ENCODE measurements at regions not wholly inside any gene's neighbourhood (a gene's known extent, or its start where the extent isn't known, plus 50 kb on each side); places are given as distances from the start of the nearest gene placed in this dataset.

DNA sequence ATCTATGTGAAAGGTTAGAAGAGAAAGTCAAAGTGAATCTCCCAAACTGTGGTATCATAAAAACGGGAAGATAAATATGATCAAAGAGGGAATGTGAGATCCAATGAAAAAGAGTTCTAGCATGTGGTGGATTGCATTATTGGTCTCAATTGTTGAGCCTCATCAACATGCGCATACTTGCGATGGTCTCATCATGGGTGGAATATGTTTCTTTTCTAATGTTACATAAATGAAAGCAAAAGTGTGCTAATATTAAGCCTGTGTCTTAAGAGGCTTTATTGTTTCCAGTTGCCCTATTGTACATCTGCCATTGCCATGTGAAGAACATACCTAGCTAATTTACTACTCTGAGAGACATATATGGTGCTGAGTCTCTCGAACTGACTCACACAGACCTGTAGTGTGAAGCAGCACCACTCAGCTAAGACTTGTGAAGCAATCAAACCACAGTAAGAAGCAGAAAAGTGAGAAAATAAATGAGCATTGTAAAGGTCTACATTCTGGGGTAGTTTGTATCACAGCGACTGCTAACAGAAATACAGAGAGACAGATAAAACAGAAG lies 645.5 kb upstream of the PCDH15 start:
- no peaks in the 10 kb centered on the region for H3K9me3 ChIP-seq
- no peak for ATAC-seq
- DNase-seq: no peak
- H3K27ac ChIP-seq: no peak overlapping the region
- 85 to 87% (median 86%) methylated on average over 5 of the region's 5 CpGs for WGBS, 3 donors
- no peaks in the 10 kb centered on the region for H3K4me1 ChIP-seq
- no peaks in the 10 kb centered on the region for H3K27me3 ChIP-seq (ENCODE audit: insufficient read depth in 3 of 3, low read length in 2 of 3)
- intact Hi-C loops (cut with DNase I): no loop called here
- H3K4me3 ChIP-seq: no peak overlapping the region
- TF ChIP-seq, protein P1, sequence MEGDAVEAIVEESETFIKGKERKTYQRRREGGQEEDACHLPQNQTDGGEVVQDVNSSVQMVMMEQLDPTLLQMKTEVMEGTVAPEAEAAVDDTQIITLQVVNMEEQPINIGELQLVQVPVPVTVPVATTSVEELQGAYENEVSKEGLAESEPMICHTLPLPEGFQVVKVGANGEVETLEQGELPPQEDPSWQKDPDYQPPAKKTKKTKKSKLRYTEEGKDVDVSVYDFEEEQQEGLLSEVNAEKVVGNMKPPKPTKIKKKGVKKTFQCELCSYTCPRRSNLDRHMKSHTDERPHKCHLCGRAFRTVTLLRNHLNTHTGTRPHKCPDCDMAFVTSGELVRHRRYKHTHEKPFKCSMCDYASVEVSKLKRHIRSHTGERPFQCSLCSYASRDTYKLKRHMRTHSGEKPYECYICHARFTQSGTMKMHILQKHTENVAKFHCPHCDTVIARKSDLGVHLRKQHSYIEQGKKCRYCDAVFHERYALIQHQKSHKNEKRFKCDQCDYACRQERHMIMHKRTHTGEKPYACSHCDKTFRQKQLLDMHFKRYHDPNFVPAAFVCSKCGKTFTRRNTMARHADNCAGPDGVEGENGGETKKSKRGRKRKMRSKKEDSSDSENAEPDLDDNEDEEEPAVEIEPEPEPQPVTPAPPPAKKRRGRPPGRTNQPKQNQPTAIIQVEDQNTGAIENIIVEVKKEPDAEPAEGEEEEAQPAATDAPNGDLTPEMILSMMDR (IDR thresholded peaks at IDR 0.05): no peak
- H3K36me3 ChIP-seq (ENCODE audit: insufficient read depth in 1 of 2, low read depth in 1 of 2): no peaks in the 10 kb centered on the region

DNA sequence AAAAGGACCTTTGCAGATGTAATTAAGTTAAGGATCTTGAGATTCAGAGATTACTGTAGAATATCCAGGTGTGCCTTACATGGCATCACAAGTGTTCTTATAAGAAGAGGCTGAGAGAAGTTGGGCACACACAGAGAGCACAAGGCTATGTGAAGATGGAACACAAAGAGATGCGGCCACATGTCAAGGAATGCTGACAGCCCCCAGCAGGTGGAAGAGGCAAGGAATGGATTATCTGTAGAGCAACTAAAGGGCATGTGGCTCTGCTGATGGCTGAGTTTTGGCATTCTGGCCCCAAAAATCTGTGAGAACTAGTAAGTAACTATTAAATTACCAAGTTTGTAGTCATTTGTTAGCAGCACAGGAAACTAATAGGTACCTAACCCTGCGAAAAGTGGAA lies 640.7 kb upstream of the PCDH15 start:
- Histone ChIP-seq H3K4me1 (no peaks in the 10 kb centered on the region), H3K27me3 (ENCODE audit: insufficient read depth in 3 of 3, low read length in 2 of 3) (no peaks in the 10 kb centered on the region), H3K9me3 (no peaks in the 10 kb centered on the region), H3K4me3 (no peak overlapping the region), H3K36me3 (ENCODE audit: insufficient read depth in 1 of 2, low read depth in 1 of 2) (no peaks in the 10 kb centered on the region), H3K27ac (no peak overlapping the region)
- no peak for DNase-seq
- TF ChIP-seq, protein P1 (IDR thresholded peaks at IDR 0.05): no peak
- intact Hi-C loops (cut with DNase I): no loop called here
- 85 to 89% (median 85%) methylated on average over 2 of the region's 2 CpGs for WGBS, 3 donors
- no peak for ATAC-seq

DNA sequence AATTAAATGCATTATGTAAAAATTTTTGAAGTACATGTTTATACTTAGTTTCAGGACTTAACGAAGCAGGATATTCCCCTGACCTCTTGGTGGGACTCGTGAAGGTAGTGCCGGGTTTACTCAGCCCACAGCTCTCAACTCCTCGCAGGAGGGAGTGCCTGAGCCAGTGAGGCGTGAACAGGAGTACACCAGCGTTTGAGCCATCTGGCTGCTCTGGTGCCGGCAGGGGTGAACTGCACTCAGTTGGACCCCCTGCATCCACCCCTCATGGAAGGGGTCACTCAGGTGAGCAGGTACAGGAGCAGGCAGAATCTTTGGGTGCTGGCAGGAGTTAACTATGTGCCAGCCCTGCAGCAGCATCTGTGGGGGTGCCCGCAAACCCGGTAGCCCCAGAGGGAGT lies 625.1 kb upstream of the PCDH15 start:
- WGBS, 3 donors: 83 to 91% (median 87%) methylated on average over 9 of the region's 9 CpGs

DNA sequence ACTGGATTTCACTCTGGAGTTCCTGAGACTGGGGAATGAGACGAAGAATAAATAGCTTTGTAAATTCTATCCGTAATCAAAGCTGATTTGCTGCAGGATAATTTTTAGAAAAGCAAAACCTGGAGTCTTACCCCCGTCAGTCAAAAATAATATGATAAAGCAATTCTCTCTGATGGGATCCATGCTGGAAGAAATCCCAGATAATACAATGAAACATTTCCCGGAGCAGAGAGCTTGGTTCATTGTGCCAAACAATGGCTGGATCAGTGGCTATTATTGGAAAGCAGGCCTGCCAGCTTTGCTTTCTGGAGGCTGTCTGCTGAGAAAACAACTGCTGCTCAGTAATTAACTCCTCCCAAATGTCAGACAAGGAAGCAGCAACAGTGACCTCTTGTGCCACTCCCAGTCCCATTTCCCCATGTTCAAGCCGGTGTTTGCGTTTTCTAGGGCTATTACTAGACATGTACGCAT lies 609.4 kb upstream of the PCDH15 start:
- H3K4me1 ChIP-seq: no peaks in the 10 kb centered on the region
- TF ChIP-seq, protein P1 (IDR thresholded peaks at IDR 0.05): peak; percentile 30
- intact Hi-C loops (cut with DNase I): loop anchor here in 1 of 2 donors (10.0 kb wide), 1 partner anchor 316 kb away; no protein-coding TSS in a partner anchor
- H3K36me3 ChIP-seq (ENCODE audit: insufficient read depth in 1 of 2, low read depth in 1 of 2): no peaks in the 10 kb centered on the region
- WGBS, 3 donors: 10 to 14% (median 14%) methylated on average over 7 of the region's 7 CpGs
- peak overlapping the region; percentile 27 for H3K27ac ChIP-seq
- H3K27me3 ChIP-seq (ENCODE audit: insufficient read depth in 3 of 3, low read length in 2 of 3): no peaks in the 10 kb centered on the region
- ATAC-seq (peak; percentile 74 to 98 (median 96)), DNase-seq (peak; percentile 15 to 49)
- no peaks in the 10 kb centered on the region for H3K9me3 ChIP-seq
- H3K4me3 ChIP-seq: peak overlapping the region; percentile 15

More for the DNA sequence above, 625.1 kb upstream of the PCDH15 start:
- no peak for DNase-seq
- intact Hi-C loops (cut with DNase I): no loop called here
- Histone ChIP-seq H3K27me3 (ENCODE audit: insufficient read depth in 3 of 3, low read length in 2 of 3) (no peaks in the 10 kb centered on the region), H3K27ac (no peak overlapping the region), H3K36me3 (ENCODE audit: insufficient read depth in 1 of 2, low read depth in 1 of 2) (no peaks in the 10 kb centered on the region), H3K4me1 (no peaks in the 10 kb centered on the region), H3K4me3 (no peak overlapping the region), H3K9me3 (no peaks in the 10 kb centered on the region)
- no peak for ATAC-seq
- TF ChIP-seq, protein P1 (IDR thresholded peaks at IDR 0.05): no peak

DNA sequence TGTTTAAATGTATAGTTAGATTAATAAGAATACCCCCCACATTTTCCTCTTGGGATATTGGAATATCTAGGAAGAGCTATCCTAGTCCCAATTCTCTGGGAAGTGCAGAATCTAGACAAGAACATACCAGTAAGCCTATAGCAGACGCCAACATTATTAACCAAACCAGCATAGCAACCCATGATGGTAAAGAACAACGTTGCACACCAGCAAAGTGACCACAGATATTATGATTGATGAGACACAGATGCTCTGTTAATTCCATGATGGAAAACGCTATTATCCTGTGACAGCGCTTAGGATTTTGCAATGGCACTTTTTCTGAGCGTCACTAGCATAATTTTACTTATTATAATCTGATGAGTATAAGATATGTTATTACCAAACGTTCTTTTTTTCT lies 603.1 kb upstream of the PCDH15 start:
- DNase-seq (no peak), ATAC-seq (no peak)
- Histone ChIP-seq H3K27me3 (ENCODE audit: insufficient read depth in 3 of 3, low read length in 2 of 3) (no peaks in the 10 kb centered on the region), H3K4me1 (no peaks in the 10 kb centered on the region), H3K27ac (no peak overlapping the region), H3K9me3 (no peaks in the 10 kb centered on the region), H3K4me3 (no peak overlapping the region), H3K36me3 (ENCODE audit: insufficient read depth in 1 of 2, low read depth in 1 of 2) (no peaks in the 10 kb centered on the region)
- intact Hi-C loops (cut with DNase I): no loop called here
- WGBS, 3 donors: 53 to 62% (median 59%) methylated on average over 6 of the region's 6 CpGs
- TF ChIP-seq, protein P1 (IDR thresholded peaks at IDR 0.05): no peak

Measured in psoas muscle (tissue), 7 donors.